GM23338 (cell line): ENCODE measurements at regions not wholly inside any gene's neighbourhood (a gene's known extent, or its start where the extent isn't known, plus 50 kb on each side); places are given as distances from the start of the nearest gene placed in this dataset.

ENCODE experiments used
- ATAC-seq: fragments of 200-7000 bp; cut with Tn5 transposase; 3 replicates; pipeline ENCODE4 v1.9.1; 2020
- DNase-seq: peaks from one replicate; pipeline ENCODE4 v3.0.0-alpha.2; 2015; ENCODE audit warnings: low spot score
- H2AFZ ChIP-seq: fragments of 200-600 bp; sonication (generic); 2 replicates; pipeline ENCODE4 v1.8.0; 2016; ENCODE audit warnings: antibody characterized with exemption, mild to moderate bottlenecking, moderate library complexity
- H3F3A ChIP-seq: fragments of 200-600 bp; sonication (generic); replicated peaks from 2 replicates; pipeline ENCODE4 v1.8.0; 2017; ENCODE audit warnings: antibody characterized with exemption, mixed run types, low read depth
- H3K27ac ChIP-seq: fragments of 200-600 bp; sonication (generic); 2 replicates; pipeline ENCODE4 v1.6.1; 2016; ENCODE audit warnings: low read depth
- H3K27me3 ChIP-seq: fragments of 200-600 bp; sonication (generic); 2 replicates; pipeline ENCODE4 v1.8.0; 2016; ENCODE audit warnings: mild to moderate bottlenecking, mixed run types, moderate library complexity; ENCODE audit not compliant: insufficient read depth
- H3K36me3 ChIP-seq: fragments of 200-600 bp; sonication (generic); 2 replicates; pipeline ENCODE4 v1.8.0; 2016; ENCODE audit warnings: mild to moderate bottlenecking; ENCODE audit not compliant: insufficient read depth
- H3K4me1 ChIP-seq: fragments of 200-600 bp; sonication (generic); 2 replicates; pipeline ENCODE4 v1.8.0; 2016; ENCODE audit warnings: mild to moderate bottlenecking, moderate library complexity; ENCODE audit not compliant: insufficient read depth
- H3K4me2 ChIP-seq: fragments of 200-600 bp; sonication (generic); 2 replicates; pipeline ENCODE4 v1.7.1; 2017; ENCODE audit warnings: mixed run types
- H3K4me3 ChIP-seq: fragments of 200-600 bp; sonication (generic); 2 replicates; pipeline ENCODE4 v1.6.1; 2016; ENCODE audit warnings: mixed run types
- H3K79me2 ChIP-seq: fragments of 200-600 bp; sonication (generic); replicated peaks from 2 replicates; pipeline ENCODE4 v1.8.0; 2017; ENCODE audit warnings: mild to moderate bottlenecking; ENCODE audit not compliant: insufficient read depth
- H3K9me2 ChIP-seq: fragments of 200-600 bp; sonication (generic); 2 replicates; pipeline ENCODE4 v1.8.0; 2017; ENCODE audit not compliant: insufficient read depth
- H4K20me1 ChIP-seq: fragments of 200-600 bp; sonication (generic); replicated peaks from 2 replicates; pipeline ENCODE4 v1.8.0; 2017; ENCODE audit warnings: mild to moderate bottlenecking; ENCODE audit not compliant: insufficient read depth
- H3K27ac Mint-ChIP-seq: 2 replicates; pipeline ENCODE4 v1.8.0; 2020; ENCODE audit warnings: inconsistent platforms, mild to moderate bottlenecking, moderate library complexity, mixed read lengths
- H3K27me3 Mint-ChIP-seq: 3 replicates; pipeline ENCODE4 v1.8.0; 2022; ENCODE audit warnings: low read depth, mild to moderate bottlenecking, moderate library complexity, mixed read lengths, inconsistent platforms; ENCODE audit not compliant: insufficient read depth, poor library complexity
- H3K36me3 Mint-ChIP-seq: 3 replicates; pipeline ENCODE4 v1.8.0; 2021; ENCODE audit warnings: low read depth, mild to moderate bottlenecking, inconsistent platforms, moderate library complexity, mixed read lengths
- H3K4me1 Mint-ChIP-seq: 3 replicates; pipeline ENCODE4 v1.8.0; 2020; ENCODE audit warnings: mild to moderate bottlenecking, inconsistent platforms, mixed read lengths
- H3K4me3 Mint-ChIP-seq: 3 replicates; pipeline ENCODE4 v1.8.0; 2021; ENCODE audit warnings: moderate library complexity, mild to moderate bottlenecking, inconsistent platforms, mixed read lengths
- H3K9me3 Mint-ChIP-seq: 3 replicates; pipeline ENCODE4 v1.8.0; 2020; ENCODE audit warnings: moderate library complexity, mild to moderate bottlenecking, inconsistent platforms, mixed read lengths
- EZH2 ChIP-seq: fragments of 200-600 bp; sonication (generic); IDR thresholded peaks from one replicate; pipeline ENCODE4 v1.8.0; 2017; ENCODE audit warnings: antibody characterized with exemption, mild to moderate bottlenecking, low read depth; ENCODE audit not compliant: unreplicated experiment
- EZH2phosphoT487 ChIP-seq: fragments of 200-600 bp; sonication (generic); IDR thresholded peaks from one replicate; pipeline ENCODE4 v1.8.1; 2018; ENCODE audit warnings: antibody characterized with exemption; ENCODE audit not compliant: unreplicated experiment
- JUNB ChIP-seq: IDR thresholded peaks from one replicate; pipeline ENCODE4 v1.6.1; 2016; ENCODE audit warnings: antibody characterized with exemption; ENCODE audit not compliant: unreplicated experiment
- NANOG ChIP-seq: IDR thresholded peaks from 2 replicates; pipeline ENCODE4 v1.6.1; 2016; ENCODE audit warnings: antibody characterized with exemption, borderline replicate concordance
- POLR2AphosphoS5 ChIP-seq: IDR thresholded peaks from 2 replicates; pipeline ENCODE4 v1.6.1; 2016; ENCODE audit warnings: antibody characterized with exemption, low read depth
- STAT1 ChIP-seq: IDR thresholded peaks from one replicate; pipeline ENCODE4 v1.6.1; 2016; ENCODE audit warnings: antibody characterized with exemption; ENCODE audit not compliant: unreplicated experiment
- ZNF114 ChIP-seq: fragments of 250-450 bp; sonication (Bioruptor Pico); IDR thresholded peaks from 2 replicates; pipeline ENCODE4 v1.5.0; 2020; ENCODE audit warnings: mild to moderate bottlenecking, moderate library complexity
- ZNF331 ChIP-seq: fragments of 250-450 bp; sonication (Bioruptor Pico); IDR thresholded peaks from 2 replicates; pipeline ENCODE4 v1.5.0; 2020; ENCODE audit warnings: low read depth, mild to moderate bottlenecking, moderate library complexity
- TF ChIP-seq, protein P1 (sequence below): fragments of 250-450 bp; sonication (Bioruptor Pico); IDR thresholded peaks from 2 replicates; pipeline ENCODE4 v1.5.0; 2020; ENCODE audit warnings: mild to moderate bottlenecking, moderate library complexity
- TF ChIP-seq, protein P2 (sequence below): IDR thresholded peaks from 2 replicates; pipeline ENCODE4 v1.6.1; 2016; ENCODE audit warnings: antibody characterized with exemption
- TF ChIP-seq, protein P3 (sequence below), 2 experiments: fragments of 200-600 bp in 1 of 2; sonication (generic) in 1 of 2; conservative IDR thresholded peaks; 2 replicates each; pipeline versions ENCODE4 v1.5.1 to v1.6.1; 2016 to 2017; ENCODE audit warnings: antibody characterized with exemption in 2 of 2, low read depth in 2 of 2, mild to moderate bottlenecking in 2 of 2, moderate library complexity in 1 of 2

DNA sequence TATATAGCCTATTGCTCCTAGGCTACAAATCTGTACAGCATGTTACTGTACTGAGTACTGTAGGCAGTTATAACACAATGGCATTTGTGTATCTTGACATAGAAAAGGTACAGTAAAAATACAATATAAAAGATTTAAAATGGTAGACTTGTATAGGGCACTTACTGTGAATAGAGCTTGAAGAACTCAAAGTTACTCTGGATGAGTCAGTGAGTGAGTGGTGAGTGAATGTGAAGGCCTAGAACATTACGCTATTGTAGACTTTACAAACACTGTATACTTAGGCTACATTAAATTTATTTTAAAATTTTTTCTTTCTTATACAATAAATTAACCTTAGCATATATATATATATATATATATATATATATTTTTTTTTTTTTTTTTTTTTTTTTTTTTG is 140.0 kb upstream of the UBE2E1 start (continued):
- TF ChIP-seq, protein P1, sequence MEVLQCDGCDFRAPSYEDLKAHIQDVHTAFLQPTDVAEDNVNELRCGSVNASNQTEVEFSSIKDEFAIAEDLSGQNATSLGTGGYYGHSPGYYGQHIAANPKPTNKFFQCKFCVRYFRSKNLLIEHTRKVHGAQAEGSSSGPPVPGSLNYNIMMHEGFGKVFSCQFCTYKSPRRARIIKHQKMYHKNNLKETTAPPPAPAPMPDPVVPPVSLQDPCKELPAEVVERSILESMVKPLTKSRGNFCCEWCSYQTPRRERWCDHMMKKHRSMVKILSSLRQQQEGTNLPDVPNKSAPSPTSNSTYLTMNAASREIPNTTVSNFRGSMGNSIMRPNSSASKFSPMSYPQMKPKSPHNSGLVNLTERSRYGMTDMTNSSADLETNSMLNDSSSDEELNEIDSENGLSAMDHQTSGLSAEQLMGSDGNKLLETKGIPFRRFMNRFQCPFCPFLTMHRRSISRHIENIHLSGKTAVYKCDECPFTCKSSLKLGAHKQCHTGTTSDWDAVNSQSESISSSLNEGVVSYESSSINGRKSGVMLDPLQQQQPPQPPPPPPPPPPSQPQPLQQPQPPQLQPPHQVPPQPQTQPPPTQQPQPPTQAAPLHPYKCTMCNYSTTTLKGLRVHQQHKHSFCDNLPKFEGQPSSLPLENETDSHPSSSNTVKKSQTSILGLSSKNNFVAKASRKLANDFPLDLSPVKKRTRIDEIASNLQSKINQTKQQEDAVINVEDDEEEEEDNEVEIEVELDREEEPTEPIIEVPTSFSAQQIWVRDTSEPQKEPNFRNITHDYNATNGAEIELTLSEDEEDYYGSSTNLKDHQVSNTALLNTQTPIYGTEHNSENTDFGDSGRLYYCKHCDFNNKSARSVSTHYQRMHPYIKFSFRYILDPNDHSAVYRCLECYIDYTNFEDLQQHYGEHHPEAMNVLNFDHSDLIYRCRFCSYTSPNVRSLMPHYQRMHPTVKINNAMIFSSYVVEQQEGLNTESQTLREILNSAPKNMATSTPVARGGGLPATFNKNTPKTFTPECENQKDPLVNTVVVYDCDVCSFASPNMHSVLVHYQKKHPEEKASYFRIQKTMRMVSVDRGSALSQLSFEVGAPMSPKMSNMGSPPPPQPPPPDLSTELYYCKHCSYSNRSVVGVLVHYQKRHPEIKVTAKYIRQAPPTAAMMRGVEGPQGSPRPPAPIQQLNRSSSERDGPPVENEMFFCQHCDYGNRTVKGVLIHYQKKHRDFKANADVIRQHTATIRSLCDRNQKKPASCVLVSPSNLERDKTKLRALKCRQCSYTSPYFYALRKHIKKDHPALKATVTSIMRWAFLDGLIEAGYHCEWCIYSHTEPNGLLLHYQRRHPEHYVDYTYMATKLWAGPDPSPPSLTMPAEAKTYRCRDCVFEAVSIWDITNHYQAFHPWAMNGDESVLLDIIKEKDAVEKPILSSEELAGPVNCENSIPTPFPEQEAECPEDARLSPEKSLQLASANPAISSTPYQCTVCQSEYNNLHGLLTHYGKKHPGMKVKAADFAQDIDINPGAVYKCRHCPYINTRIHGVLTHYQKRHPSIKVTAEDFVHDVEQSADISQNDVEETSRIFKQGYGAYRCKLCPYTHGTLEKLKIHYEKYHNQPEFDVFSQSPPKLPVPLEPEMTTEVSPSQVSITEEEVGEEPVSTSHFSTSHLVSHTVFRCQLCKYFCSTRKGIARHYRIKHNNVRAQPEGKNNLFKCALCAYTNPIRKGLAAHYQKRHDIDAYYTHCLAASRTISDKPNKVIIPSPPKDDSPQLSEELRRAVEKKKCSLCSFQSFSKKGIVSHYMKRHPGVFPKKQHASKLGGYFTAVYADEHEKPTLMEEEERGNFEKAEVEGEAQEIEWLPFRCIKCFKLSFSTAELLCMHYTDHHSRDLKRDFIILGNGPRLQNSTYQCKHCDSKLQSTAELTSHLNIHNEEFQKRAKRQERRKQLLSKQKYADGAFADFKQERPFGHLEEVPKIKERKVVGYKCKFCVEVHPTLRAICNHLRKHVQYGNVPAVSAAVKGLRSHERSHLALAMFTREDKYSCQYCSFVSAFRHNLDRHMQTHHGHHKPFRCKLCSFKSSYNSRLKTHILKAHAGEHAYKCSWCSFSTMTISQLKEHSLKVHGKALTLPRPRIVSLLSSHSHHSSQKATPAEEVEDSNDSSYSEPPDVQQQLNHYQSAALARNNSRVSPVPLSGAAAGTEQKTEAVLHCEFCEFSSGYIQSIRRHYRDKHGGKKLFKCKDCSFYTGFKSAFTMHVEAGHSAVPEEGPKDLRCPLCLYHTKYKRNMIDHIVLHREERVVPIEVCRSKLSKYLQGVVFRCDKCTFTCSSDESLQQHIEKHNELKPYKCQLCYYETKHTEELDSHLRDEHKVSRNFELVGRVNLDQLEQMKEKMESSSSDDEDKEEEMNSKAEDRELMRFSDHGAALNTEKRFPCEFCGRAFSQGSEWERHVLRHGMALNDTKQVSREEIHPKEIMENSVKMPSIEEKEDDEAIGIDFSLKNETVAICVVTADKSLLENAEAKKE (CRISPR knock-in tag): no peak
- no peak for TF ChIP-seq POLR2AphosphoS5
- no peak for TF ChIP-seq ZNF114 (CRISPR knock-in tag)
- TF ChIP-seq, protein P2, sequence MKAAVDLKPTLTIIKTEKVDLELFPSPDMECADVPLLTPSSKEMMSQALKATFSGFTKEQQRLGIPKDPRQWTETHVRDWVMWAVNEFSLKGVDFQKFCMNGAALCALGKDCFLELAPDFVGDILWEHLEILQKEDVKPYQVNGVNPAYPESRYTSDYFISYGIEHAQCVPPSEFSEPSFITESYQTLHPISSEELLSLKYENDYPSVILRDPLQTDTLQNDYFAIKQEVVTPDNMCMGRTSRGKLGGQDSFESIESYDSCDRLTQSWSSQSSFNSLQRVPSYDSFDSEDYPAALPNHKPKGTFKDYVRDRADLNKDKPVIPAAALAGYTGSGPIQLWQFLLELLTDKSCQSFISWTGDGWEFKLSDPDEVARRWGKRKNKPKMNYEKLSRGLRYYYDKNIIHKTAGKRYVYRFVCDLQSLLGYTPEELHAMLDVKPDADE: no peak
- TF ChIP-seq EZH2phosphoT487: no peak
- TF ChIP-seq ZNF331: no peak
- no peak for TF ChIP-seq STAT1
- TF ChIP-seq EZH2: no peak
- TF ChIP-seq JUNB: no peak
- no peak for TF ChIP-seq NANOG

DNA sequence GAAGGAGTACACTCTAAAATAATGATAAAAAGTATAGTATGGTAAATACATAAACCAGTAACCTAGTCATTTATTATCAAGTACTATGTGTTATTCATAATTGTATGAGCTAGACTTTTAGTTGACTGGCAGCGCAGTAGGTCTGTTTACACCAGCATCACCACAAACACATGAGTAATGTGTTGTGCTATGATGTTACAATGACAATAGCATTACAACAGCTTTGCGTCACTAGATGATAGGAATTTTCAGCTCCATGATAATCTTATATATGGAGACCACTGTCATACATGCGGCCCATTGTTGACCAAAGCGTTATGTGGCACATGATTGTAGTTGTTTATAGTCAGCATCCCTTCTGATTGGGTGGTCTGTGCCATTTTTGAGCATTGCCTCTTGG is 138.9 kb upstream of the UBE2E1 start:
- H3K27ac Mint-ChIP-seq: no peak overlapping the region
- TF ChIP-seq POLR2AphosphoS5: no peak
- TF ChIP-seq ZNF114 (CRISPR knock-in tag): no peak
- no peak for TF ChIP-seq ZNF331
- TF ChIP-seq, protein P3, sequence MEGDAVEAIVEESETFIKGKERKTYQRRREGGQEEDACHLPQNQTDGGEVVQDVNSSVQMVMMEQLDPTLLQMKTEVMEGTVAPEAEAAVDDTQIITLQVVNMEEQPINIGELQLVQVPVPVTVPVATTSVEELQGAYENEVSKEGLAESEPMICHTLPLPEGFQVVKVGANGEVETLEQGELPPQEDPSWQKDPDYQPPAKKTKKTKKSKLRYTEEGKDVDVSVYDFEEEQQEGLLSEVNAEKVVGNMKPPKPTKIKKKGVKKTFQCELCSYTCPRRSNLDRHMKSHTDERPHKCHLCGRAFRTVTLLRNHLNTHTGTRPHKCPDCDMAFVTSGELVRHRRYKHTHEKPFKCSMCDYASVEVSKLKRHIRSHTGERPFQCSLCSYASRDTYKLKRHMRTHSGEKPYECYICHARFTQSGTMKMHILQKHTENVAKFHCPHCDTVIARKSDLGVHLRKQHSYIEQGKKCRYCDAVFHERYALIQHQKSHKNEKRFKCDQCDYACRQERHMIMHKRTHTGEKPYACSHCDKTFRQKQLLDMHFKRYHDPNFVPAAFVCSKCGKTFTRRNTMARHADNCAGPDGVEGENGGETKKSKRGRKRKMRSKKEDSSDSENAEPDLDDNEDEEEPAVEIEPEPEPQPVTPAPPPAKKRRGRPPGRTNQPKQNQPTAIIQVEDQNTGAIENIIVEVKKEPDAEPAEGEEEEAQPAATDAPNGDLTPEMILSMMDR (conservative IDR thresholded peaks at IDR 0.05; ENCODE audit: low read depth in 2 of 2): no peak
- no peak for TF ChIP-seq STAT1
- TF ChIP-seq JUNB: no peak

More for the DNA sequence above, 138.9 kb upstream of the UBE2E1 start:
- Histone ChIP-seq H3K36me3 (no peaks in the 10 kb centered on the region), H3F3A (0 out of 2 replicates have a peak, but pooled peaks cover 2% of the 10 kb centered on the region), H3K4me1 (peaks cover 8% of the 10 kb centered on the region; the same call in 1 of the 2 replicates), H3K79me2 (no peaks in the 10 kb centered on the region), H3K4me3 (no peak overlapping the region), H3K4me2 (no peak overlapping the region), H2AFZ (no peak overlapping the region), H3K27me3 (peaks cover 13% of the 10 kb centered on the region), H3K27ac (no peak overlapping the region), H3K9me2 (peaks cover 15% of the 10 kb centered on the region; the same call in 1 of the 2 replicates), H4K20me1 (no peaks in the 10 kb centered on the region)
- H3K4me3 Mint-ChIP-seq: no peak overlapping the region
- no peaks in the 10 kb centered on the region; the same call in 2 of the 3 replicates for H3K9me3 Mint-ChIP-seq
- H3K4me1 Mint-ChIP-seq: peaks cover 16% of the 10 kb centered on the region
- DNase-seq: no peak
- ATAC-seq: no peak
- H3K27me3 Mint-ChIP-seq: peaks cover 2% of the 10 kb centered on the region
- no peaks in the 10 kb centered on the region for H3K36me3 Mint-ChIP-seq
